Stimulated activated CD8-positive, alpha-beta memory T cell treated with anti-CD3 and anti-CD28 coated beads, Interleukin-2, amount 100 ng/mL, for 48 hours (primary cell): ENCODE measurements at regions not wholly inside any gene's neighbourhood (a gene's known extent, or its start where the extent isn't known, plus 50 kb on each side); places are given as distances from the start of the nearest gene placed in this dataset.

ENCODE experiments used
- DNase-seq, 2 donors: peaks; one replicate each; pipeline ENCODE4 v3.0.0-alpha.2; 2020; ENCODE audit warnings: low read depth in 2 of 2

GRCh38 chr15:70250208-70251201 is 152.8 kb upstream of the TLE3 start:
- DNase-seq, result no peak

- no peak for DNase-seq
Measured at GRCh38 chr15:70249616-70250015, 151.9 kb upstream of the TLE3 start.

DNA sequence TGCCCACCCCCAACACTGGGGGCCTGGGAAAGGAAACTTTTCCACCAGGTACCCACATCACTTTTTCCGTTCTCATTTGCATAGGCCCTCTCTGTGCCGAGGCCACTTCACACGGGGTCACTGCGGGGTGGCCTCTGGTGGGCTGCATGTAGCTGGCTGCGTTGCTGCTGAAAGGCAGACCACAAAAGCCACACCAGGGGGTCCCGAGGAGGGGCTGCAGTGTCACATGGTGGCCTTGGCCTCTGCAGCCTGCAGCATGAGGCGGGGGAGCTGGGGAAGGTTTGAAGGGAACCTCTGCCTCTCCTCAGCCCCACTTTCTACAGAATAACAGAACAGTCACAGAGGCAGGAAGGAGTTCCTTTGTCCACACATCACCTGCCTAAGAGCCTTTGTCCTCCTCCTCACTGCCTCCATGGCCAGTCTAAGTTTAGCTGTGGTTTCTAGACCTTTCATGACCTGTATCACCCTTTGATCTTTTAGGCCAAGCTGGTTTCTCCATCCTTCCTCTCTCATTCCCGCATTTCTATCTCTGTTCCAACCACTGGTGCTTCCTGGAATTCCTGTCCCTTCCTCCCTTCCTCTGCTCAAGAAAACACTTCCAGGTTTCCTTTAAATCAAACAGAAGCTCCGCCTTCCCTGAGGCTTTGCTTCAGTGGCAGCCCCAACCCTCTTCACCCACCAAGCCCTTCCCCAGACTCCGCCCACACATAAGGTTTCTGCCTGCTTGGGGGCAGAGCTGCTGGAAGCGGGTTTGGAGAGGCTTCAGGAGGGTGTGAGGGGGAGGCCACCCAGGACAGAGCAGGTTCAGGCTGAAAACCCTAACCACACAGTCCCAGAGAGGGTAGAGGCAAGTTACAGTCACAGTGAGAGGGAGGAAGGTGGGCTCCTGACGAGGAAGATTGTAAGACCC is 150.7 kb upstream of the TLE3 start:
- no peak for DNase-seq

GRCh38 chr15:70247281-70247680 is 149.6 kb upstream of the TLE3 start:
- no peak for DNase-seq

- DNase-seq, result no peak
Measured at GRCh38 chr15:70246623-70247220, 149.0 kb upstream of the TLE3 start.

- DNase-seq, result no peak
Measured at GRCh38 chr15:70245932-70246622, 148.4 kb upstream of the TLE3 start.

GRCh38 chr15:70244978-70245542 is 147.3 kb upstream of the TLE3 start:
- DNase-seq, result no peak

GRCh38 chr15:70243686-70244540 is 146.2 kb upstream of the TLE3 start:
- DNase-seq, result no peak

DNA sequence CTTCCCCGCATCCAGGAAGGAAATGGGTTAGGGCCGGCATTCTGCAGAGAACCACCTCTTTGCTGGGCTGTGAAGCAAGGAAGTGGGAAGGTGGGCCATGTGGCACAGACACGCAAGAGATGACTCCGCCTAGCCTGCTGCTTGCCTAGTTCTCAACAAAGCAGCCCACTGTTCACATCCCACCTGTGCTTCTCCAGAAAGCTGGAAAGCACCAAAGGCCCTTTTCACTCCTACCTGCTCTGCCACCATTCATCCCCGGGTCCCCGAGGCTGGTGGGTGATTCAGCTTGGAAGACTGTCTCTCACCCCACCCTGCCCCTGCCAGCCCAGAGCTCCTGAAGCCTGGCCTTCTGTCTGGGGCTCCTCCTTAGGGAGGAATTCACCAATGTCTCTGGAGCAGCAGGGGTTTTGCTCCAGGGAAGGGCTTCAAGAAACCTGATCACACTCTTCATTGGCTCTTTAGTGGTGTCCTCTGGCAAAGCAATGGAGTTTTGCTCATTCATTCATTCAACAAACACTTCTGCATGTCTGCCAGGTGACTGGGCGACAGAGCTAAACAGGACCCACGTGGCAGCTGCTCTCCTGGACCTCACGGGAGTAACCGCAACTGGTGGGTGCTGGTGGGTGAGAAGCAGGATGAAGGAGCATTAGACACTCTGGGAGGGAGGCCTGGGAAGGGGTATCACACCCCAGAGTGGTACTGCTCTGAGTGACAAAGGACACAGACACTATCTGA is 145.4 kb upstream of the TLE3 start:
- DNase-seq, result no peak

GRCh38 chr15:70241561-70242320 is 144.0 kb upstream of the TLE3 start:
- no peak for DNase-seq

- no peak for DNase-seq
Measured at GRCh38 chr15:70240820-70241430, 143.2 kb upstream of the TLE3 start.

DNA sequence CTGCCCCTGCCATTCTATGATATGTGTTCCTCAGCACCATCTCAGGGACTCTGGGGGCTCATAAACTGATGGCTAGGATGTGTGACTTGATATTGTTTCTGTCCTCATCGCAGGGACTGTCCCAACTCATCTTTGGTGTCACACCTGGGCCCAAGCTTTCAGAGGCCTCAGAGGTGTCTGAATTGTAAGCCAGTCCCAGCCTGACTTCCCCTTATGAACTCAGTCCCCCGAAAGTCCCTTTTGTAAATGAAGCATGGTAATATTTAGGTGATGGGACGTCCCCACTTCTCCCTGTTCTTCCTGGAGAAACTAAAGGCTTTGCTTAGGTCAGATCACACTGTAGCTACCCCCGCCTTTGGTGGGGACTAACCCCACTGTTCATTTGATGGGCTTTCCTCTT is 142.4 kb upstream of the TLE3 start:
- no peak for DNase-seq

- DNase-seq, result no peak
Measured at GRCh38 chr15:70238917-70239316, 141.2 kb upstream of the TLE3 start.

DNA sequence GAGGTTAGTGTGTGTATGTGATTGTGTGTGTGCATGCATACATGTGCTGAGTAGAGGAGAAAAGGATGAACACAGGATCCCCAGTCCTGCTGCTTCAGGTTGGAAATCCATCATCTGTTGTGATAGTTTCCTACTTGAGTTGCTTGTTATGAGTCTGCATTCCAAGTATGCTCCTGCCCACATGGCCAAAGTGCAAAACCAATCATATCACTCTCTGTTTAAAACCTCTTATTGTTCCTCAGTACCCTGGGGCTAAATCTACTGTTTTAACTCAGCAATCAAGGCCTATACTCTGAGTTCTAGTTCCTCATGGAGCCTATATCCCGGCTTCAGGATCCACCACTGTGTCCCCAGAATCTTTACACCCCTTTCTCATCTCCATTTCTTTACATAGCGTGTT is 139.9 kb upstream of the TLE3 start:
- DNase-seq, result no peak

DNA sequence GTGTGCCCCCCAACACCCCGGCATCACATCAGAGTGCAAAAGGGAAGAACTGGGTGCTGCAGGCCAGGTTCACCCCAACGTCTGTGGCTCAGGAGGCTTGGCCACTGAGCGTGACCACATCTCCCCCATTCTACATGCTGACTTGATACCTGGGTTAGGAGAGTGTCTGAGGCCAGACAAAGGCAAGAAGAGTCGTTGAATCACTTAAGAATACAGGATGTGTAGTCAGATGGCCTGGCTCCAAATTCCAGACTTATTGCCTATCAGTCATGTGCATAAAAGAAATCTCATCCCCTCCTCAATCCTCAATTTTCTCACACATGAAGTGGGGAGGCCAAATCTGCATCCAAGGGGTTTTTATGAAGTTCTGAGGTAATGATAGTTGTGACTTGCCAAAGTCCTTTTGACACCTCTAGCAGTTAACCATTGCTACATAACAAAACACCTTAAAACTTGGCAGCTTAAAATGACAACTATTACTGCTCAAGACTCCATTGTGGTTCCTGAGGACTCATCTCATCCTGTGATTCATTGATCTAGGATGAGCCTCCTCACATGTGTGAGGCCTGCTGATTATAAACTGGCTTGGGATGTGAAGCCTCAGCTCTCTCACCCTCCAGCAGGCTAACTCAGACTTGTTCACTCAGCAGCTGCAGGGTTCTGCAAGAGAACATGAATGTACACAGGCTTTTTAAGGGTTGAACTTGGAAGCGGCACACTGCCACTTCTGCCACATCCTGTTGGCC is 138.8 kb upstream of the TLE3 start:
- no peak for DNase-seq

GRCh38 chr15:70235347-70235746 is 137.6 kb upstream of the TLE3 start:
- DNase-seq, result no peak

GRCh38 chr15:70234256-70234905 is 136.7 kb upstream of the TLE3 start:
- no peak for DNase-seq
